Activated CD4-positive, alpha-beta T cell treated with anti-CD3 and anti-CD28 coated beads, Interleukin-2, amount 10 ng/mL, durations not matched to agents 7 days and 5 days (primary cell): ENCODE measurements at regions not wholly inside any gene's neighbourhood (a gene's known extent, or its start where the extent isn't known, plus 50 kb on each side); places are given as distances from the start of the nearest gene placed in this dataset.

Experiments used
- CTCF ChIA-PET: fragments of 350-600 bp; sonication (Branson Sonifier 250); formaldehyde crosslinking; loops from one replicate; lab custom pipeline; 2021; ENCODE audit warnings: antibody characterized with exemption; lab: Charles Lee
- POLR2A ChIA-PET: fragments of 350-600 bp; sonication (Branson Sonifier 250); formaldehyde crosslinking; loops from one replicate; lab custom pipeline; 2021; ENCODE audit warnings: antibody characterized with exemption; lab: Charles Lee
- DNase-seq: peaks from one replicate; pipeline ENCODE4 v3.0.0-alpha.2; 2020
- H3K27ac Mint-ChIP-seq: one replicate; pipeline ENCODE4 v1.8.0; 2021; ENCODE audit warnings: mild to moderate bottlenecking, moderate library complexity, mixed read lengths
- H3K27me3 Mint-ChIP-seq: one replicate; pipeline ENCODE4 v1.8.0; 2021; ENCODE audit warnings: mixed read lengths
- H3K36me3 Mint-ChIP-seq: one replicate; pipeline ENCODE4 v1.8.0; 2021; ENCODE audit warnings: low read depth, mixed read lengths
- H3K4me1 Mint-ChIP-seq: one replicate; pipeline ENCODE4 v1.8.0; 2021; ENCODE audit warnings: mixed read lengths
- H3K4me3 Mint-ChIP-seq: one replicate; pipeline ENCODE4 v1.8.0; 2021; ENCODE audit warnings: mild to moderate bottlenecking, moderate library complexity, mixed read lengths
- H3K9me3 Mint-ChIP-seq: one replicate; pipeline ENCODE4 v1.8.0; 2021; ENCODE audit warnings: mixed read lengths

- H3K4me1 Mint-ChIP-seq: peaks cover 23% of the 10 kb centered on the region
- no peaks in the 10 kb centered on the region for H3K36me3 Mint-ChIP-seq
- no peak for DNase-seq
- no peaks in the 10 kb centered on the region for H3K27me3 Mint-ChIP-seq
- H3K27ac Mint-ChIP-seq: no peak overlapping the region
- ChIA-PET CTCF (no interaction called here), POLR2A (no interaction called here)
- peaks cover 9% of the 10 kb centered on the region for H3K9me3 Mint-ChIP-seq
- no peak overlapping the region for H3K4me3 Mint-ChIP-seq
Measured at GRCh38 chr5:143581147-143581546, 177.7 kb upstream of the NR3C1 start.

- Mint-ChIP-seq H3K4me3 (no peak overlapping the region), H3K9me3 (peaks cover 5% of the 10 kb centered on the region), H3K27me3 (no peaks in the 10 kb centered on the region), H3K27ac (no peak overlapping the region), H3K36me3 (no peaks in the 10 kb centered on the region), H3K4me1 (no peaks in the 10 kb centered on the region)
- CTCF ChIA-PET: interaction anchor here (0.8 to 1.4 kb wide), 2 partner anchors 10 to 12 kb away, joined by 3 read pairs; no protein-coding TSS in a partner anchor
- POLR2A ChIA-PET: no interaction called here
- DNase-seq: no peak
Measured at GRCh38 chr5:143576711-143577484, 173.4 kb upstream of the NR3C1 start.

GRCh38 chr5:143575286-143575685 lies 171.8 kb upstream of the NR3C1 start:
- Mint-ChIP-seq H3K4me1 (no peaks in the 10 kb centered on the region), H3K4me3 (no peak overlapping the region), H3K27me3 (no peaks in the 10 kb centered on the region), H3K9me3 (peaks cover 3% of the 10 kb centered on the region), H3K27ac (no peak overlapping the region), H3K36me3 (no peaks in the 10 kb centered on the region)
- no peak for DNase-seq
- ChIA-PET POLR2A (no interaction called here), CTCF (interaction anchor here (1.2 kb wide), 1 partner anchor 16 kb away, joined by 4 read pairs; no protein-coding TSS in a partner anchor)

- no peaks in the 10 kb centered on the region for H3K36me3 Mint-ChIP-seq
- no peaks in the 10 kb centered on the region for H3K4me1 Mint-ChIP-seq
- POLR2A ChIA-PET: no interaction called here
- H3K27ac Mint-ChIP-seq: no peak overlapping the region
- peaks cover 2% of the 10 kb centered on the region for H3K9me3 Mint-ChIP-seq
- H3K27me3 Mint-ChIP-seq: no peaks in the 10 kb centered on the region
- CTCF ChIA-PET: interaction anchor here (2.1 kb wide), 1 partner anchor 15 kb away, joined by 5 read pairs; no protein-coding TSS in a partner anchor
- no peak overlapping the region for H3K4me3 Mint-ChIP-seq
- DNase-seq: no peak
Measured at GRCh38 chr5:143574236-143574635, 170.8 kb upstream of the NR3C1 start.

DNA sequence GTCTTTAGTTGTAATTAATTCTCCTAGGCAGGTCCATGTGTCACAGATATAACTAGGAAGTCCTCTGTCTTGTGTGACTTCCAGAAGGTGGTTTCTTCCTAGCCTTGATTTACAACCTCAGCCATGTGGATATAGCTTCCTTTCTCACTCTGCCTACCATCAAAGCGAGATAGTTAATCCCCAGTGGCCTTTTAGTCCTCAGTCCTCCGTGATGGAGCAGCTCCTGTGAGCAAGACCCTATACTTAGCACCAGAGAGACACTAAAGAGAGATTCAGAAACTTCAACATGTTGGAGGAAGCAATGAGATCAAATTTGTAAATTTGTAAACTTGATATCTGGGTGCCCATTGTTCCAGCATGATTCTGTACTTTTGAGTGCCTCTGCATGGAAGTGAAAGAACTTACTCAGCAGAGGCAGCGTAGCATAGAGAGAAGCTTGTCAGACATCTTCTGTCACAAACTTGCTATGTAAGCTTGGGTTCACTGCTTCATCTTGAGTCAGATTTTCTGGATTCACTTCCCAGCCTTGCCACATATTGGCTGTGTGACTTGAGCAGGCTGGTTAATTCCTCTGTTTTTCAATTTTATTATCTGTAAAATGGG lies 170.2 kb upstream of the NR3C1 start:
- no peak for DNase-seq
- H3K4me1 Mint-ChIP-seq: no peaks in the 10 kb centered on the region
- no peaks in the 10 kb centered on the region for H3K36me3 Mint-ChIP-seq
- H3K9me3 Mint-ChIP-seq: peaks cover 2% of the 10 kb centered on the region
- ChIA-PET POLR2A (no interaction called here), CTCF (interaction anchor here (0.9 to 2.1 kb wide), 3 partner anchors 16 to 34 kb away, joined by 3 to 6 read pairs (median 5); no protein-coding TSS in a partner anchor)
- no peak overlapping the region for H3K4me3 Mint-ChIP-seq
- H3K27me3 Mint-ChIP-seq: no peaks in the 10 kb centered on the region
- H3K27ac Mint-ChIP-seq: no peak overlapping the region

DNA sequence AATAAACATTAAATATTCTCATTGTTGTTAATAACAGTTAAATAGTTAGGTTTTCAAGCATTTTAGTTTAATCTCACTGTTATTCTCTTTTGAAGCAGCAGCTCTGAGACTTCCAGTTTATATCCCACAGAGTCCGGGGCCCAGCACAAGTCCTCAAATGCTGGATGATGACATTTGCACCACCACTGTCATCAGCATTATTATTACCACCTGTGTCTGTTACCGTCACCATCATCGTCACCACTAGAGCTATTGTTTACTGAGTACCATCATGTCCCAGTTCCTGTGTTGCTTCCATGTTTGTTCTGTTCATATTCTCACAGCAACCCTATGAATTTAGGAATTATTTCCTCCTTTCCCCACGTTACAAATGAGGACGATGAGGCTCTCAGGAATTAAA lies 169.2 kb upstream of the NR3C1 start:
- ChIA-PET POLR2A (no interaction called here), CTCF (interaction anchor here (0.9 to 1.0 kb wide), 3 partner anchors 9 to 33 kb away, joined by 3 to 6 read pairs (median 3); no protein-coding TSS in a partner anchor)
- DNase-seq: no peak
- Mint-ChIP-seq H3K4me3 (no peak overlapping the region), H3K27me3 (no peaks in the 10 kb centered on the region), H3K4me1 (no peaks in the 10 kb centered on the region), H3K9me3 (peaks cover 2% of the 10 kb centered on the region), H3K36me3 (no peaks in the 10 kb centered on the region), H3K27ac (no peak overlapping the region)

DNA sequence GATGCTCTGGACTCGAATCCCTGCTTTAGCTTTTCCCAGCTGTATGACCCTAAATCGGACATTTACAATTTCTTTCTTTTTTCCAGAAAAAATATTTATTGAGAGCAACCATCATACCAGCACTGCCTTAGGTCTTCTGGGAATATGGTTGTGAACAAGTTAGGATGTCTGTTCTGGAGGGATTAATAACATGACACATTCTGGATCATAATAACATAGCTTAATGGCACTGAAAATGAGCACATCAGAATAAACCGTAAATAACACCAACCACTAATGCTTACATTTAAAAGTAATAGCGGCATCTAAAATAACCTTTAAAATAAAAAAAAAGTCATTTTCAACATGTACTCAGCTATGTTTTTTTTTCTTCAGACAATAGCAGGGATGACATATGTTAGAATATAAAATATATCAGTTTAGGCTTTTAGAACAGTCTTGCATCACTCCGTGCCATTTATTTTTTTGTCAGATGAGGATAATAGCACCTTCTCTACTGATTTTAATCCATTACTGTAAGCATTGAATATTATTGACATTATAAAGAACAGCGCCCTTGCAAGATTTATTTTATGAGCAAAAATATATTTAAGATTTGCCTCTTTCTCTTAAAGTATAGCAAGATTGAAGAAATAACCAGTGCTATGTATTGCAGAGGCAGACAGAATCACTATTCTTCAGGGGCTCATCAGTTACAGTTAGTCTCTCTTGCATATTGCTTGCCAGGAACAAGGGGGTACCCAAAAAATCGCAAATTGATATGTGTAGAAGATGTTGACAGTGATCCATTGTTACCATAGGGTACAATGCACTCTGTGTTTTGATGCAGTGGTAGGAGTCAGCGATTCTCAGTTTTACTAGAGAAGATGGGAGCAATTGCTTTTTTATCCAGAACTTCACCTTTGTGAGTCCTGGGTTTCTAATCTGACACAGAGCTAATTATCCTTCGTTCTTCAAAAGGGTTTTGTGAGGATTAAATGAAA lies 168.4 kb upstream of the NR3C1 start:
- CTCF ChIA-PET: interaction anchor here (1.0 kb wide), 1 partner anchor 10 kb away, joined by 3 read pairs; no protein-coding TSS in a partner anchor
- H3K4me1 Mint-ChIP-seq: no peaks in the 10 kb centered on the region
- no peak overlapping the region for H3K27ac Mint-ChIP-seq
- no peak for DNase-seq
- H3K9me3 Mint-ChIP-seq: peaks cover 2% of the 10 kb centered on the region
- POLR2A ChIA-PET: no interaction called here
- H3K4me3 Mint-ChIP-seq: no peak overlapping the region
- no peaks in the 10 kb centered on the region for H3K27me3 Mint-ChIP-seq
- no peaks in the 10 kb centered on the region for H3K36me3 Mint-ChIP-seq

- CTCF ChIA-PET: no interaction called here
- POLR2A ChIA-PET: no interaction called here
- no peak overlapping the region for H3K4me3 Mint-ChIP-seq
- no peak for DNase-seq
- no peaks in the 10 kb centered on the region for H3K36me3 Mint-ChIP-seq
- no peak overlapping the region for H3K27ac Mint-ChIP-seq
- no peaks in the 10 kb centered on the region for H3K4me1 Mint-ChIP-seq
- no peaks in the 10 kb centered on the region for H3K9me3 Mint-ChIP-seq
- no peaks in the 10 kb centered on the region for H3K27me3 Mint-ChIP-seq
Measured at GRCh38 chr5:143570989-143571388, 167.5 kb upstream of the NR3C1 start.

DNA sequence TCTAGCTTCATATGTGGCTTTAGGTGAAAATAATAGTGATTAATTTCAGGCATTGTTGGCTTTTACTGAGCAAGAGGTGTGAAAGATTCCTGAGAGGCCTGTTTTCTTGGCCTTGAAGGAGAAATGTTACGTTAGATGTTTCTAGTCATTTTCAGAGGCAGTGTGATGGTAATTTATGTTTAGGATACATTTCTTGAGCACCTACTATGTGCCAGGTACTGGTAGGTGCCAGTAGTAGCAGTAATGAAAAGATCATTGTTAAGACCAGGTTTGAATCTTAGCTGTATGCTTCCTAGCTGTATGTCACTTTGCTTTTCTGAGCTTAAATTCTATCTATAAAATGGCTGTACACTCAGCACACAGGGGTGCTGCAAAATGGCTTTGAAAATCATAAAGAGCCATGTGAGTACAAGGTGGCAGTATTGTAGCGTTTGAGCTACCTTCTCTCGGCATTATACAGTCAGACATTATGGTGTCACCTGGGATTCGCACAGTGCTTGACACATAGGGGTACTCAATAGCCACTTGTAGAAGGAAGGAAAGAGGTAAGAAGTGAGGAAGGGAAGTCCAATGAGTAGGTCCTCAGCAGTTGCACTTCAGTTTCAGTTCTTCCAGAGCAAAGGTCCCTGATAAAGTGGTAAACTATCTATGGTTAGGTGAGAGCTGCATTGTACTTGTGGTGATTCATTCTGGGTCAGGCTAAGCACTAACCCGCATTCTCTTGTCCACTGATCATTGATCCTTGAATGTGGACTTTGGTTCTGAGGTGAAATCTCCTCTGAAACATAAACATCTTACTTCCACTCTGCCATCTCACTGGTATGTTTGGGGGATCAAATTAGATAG lies 166.5 kb upstream of the NR3C1 start:
- ChIA-PET POLR2A (no interaction called here), CTCF (no interaction called here)
- Mint-ChIP-seq H3K4me1 (no peaks in the 10 kb centered on the region), H3K36me3 (no peaks in the 10 kb centered on the region), H3K27ac (no peak overlapping the region), H3K27me3 (no peaks in the 10 kb centered on the region), H3K4me3 (no peak overlapping the region), H3K9me3 (no peaks in the 10 kb centered on the region)
- DNase-seq: no peak

GRCh38 chr5:143569213-143569701 lies 165.8 kb upstream of the NR3C1 start:
- DNase-seq: no peak
- Mint-ChIP-seq H3K36me3 (no peaks in the 10 kb centered on the region), H3K27ac (no peak overlapping the region), H3K27me3 (no peaks in the 10 kb centered on the region), H3K4me3 (no peak overlapping the region), H3K9me3 (no peaks in the 10 kb centered on the region), H3K4me1 (no peaks in the 10 kb centered on the region)
- POLR2A ChIA-PET: no interaction called here
- CTCF ChIA-PET: no interaction called here

DNA sequence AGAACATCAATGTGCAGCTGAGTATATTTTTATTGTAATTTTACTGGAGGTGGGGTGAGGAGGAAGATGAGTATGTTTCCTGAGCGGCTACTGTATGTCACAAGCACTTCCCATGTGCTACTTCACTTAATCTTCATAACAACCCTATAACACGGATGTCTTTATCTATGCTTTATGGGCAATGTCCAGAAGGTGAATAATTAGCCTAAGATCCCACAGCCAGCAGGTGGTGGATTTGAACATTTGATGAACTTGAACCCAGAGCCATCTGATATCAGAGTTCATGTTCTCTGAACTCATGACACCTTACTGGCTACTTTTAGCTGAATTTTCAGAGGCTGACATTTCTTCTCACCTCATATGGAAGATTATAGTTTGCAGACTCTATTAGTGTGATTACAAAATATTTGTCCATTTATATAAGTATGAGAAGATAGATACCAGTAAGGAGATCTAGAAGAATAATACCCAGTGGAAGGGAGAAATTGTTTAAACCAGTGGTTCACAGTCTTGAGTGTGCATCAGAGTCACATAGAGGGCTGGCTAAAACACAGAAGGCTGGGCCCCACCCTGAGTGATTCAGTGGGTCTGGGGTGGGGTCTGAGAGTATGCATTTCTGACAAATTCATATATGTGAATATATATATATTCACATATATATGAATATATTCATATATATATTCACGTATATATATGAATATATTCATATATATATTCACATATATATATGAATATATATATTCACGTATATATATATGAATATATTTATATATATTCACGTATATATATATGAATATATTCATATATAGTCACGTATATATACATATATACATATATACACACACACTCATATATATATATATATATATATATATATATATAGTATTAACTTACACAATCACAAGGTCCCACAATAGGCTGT lies 164.4 kb upstream of the NR3C1 start:
- H3K27me3 Mint-ChIP-seq: no peaks in the 10 kb centered on the region
- no peak overlapping the region for H3K27ac Mint-ChIP-seq
- H3K4me1 Mint-ChIP-seq: no peaks in the 10 kb centered on the region
- H3K9me3 Mint-ChIP-seq: no peaks in the 10 kb centered on the region
- no peak for DNase-seq
- ChIA-PET POLR2A (no interaction called here), CTCF (no interaction called here)
- H3K4me3 Mint-ChIP-seq: no peak overlapping the region
- H3K36me3 Mint-ChIP-seq: no peaks in the 10 kb centered on the region
